ENCODE measurements at regions not wholly inside any gene's neighbourhood (a gene's known extent, or its start where the extent isn't known, plus 50 kb on each side); places are given as distances from the start of the nearest gene placed in this dataset.

DNA sequence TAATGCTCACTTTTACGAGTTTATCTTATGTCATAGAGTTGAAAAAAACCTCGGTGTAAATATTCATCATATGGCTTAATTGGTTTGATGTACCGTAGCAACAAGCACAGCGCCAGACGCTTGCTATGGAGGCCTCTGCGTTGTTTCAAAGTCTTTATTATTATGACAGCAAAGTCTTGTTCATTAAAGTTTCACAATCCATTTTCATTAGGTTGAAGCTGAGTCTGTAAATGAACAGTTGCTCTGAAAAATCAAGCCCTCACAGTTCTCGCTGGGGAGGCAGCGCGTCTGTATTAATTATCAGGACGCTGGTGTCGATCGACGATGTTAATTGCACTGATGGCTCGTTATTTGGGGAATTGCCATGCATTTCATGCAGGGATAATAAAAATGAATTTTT is 185.6 kb downstream of the INSC start:
- Mint-ChIP-seq H3K4me1 (no peaks in the 10 kb centered on the region), H3K36me3 (no peaks in the 10 kb centered on the region), H3K27ac (no peak overlapping the region), H3K27me3 (no peaks in the 10 kb centered on the region), H3K4me3 (no peak overlapping the region), H3K9me3 (no peaks in the 10 kb centered on the region)
- no peak for ATAC-seq (ENCODE audit: low read depth)
- POLR2A ChIA-PET, result no interaction called here
- no peak for DNase-seq

DNA sequence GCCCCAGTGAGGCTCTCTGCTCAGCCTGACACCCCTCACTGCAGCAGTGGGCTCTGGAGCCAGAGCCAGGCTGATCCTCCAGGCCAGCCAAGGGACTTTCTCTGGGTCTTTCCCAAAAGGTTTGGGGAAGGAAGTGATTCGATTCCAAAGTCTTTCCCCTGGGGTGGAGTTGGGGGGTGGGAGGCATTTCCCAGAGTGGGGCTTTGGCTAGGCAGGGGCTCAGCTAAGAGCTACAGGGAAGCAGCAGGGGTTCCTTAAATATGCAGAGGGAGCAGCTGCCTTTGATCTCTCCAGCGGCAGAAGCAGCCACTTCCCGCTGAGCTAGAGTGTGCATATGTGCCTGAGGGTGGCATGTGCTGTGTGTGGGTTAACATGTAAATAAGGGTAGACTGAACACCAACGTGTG is 192.9 kb downstream of the INSC start:
- DNase-seq, result no peak
- no peaks in the 10 kb centered on the region for H3K36me3 Mint-ChIP-seq

DNA sequence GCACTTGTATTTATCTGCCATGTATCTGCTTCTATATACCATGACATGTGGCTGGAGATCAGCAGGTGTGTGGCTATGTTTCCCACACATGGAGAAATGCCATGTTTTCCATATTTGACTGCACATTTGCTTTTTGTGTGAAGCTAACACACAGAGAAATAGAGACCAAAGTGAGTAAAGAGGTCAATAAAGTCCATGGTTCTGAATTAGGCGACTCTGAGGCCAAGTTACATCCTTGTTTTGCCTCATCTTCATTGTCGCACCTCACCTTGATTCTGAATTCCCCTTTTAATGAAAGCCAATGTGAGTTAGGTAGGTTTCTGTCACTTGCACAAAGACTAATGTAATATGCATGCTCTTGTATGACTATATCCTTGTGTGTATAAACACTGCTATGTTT is 194.1 kb downstream of the INSC start:
- ATAC-seq (ENCODE audit: low read depth) (no peak), DNase-seq (no peak)
- peaks cover 2% of the 10 kb centered on the region for H3K4me1 Mint-ChIP-seq
- POLR2A ChIA-PET, result no interaction called here
- H3K9me3 Mint-ChIP-seq, result no peaks in the 10 kb centered on the region
- H3K27ac Mint-ChIP-seq, result no peak overlapping the region
- no peak overlapping the region for H3K4me3 Mint-ChIP-seq
- H3K36me3 Mint-ChIP-seq, result no peaks in the 10 kb centered on the region
- peaks cover 3% of the 10 kb centered on the region for H3K27me3 Mint-ChIP-seq

More for the DNA sequence above, 192.9 kb downstream of the INSC start:
- Mint-ChIP-seq H3K4me3 (no peak overlapping the region), H3K27me3 (no peaks in the 10 kb centered on the region), H3K27ac (no peak overlapping the region), H3K4me1 (peaks cover 2% of the 10 kb centered on the region), H3K9me3 (no peaks in the 10 kb centered on the region)
- POLR2A ChIA-PET, result no interaction called here
- peak; percentile 70 for ATAC-seq (ENCODE audit: low read depth)

GRCh38 chr11:15309296-15309695 is 194.6 kb downstream of the INSC start:
- Mint-ChIP-seq H3K36me3 (no peaks in the 10 kb centered on the region), H3K4me3 (no peak overlapping the region), H3K4me1 (peaks cover 2% of the 10 kb centered on the region), H3K9me3 (no peaks in the 10 kb centered on the region), H3K27ac (no peak overlapping the region), H3K27me3 (peaks cover 3% of the 10 kb centered on the region)
- POLR2A ChIA-PET, result no interaction called here
- ATAC-seq (ENCODE audit: low read depth) (no peak), DNase-seq (no peak)

- H3K27ac Mint-ChIP-seq, result no peak overlapping the region
- no peak for DNase-seq
- H3K36me3 Mint-ChIP-seq, result no peaks in the 10 kb centered on the region
- no peak overlapping the region for H3K4me3 Mint-ChIP-seq
- POLR2A ChIA-PET, result no interaction called here
- H3K27me3 Mint-ChIP-seq, result peaks cover 3% of the 10 kb centered on the region
- ATAC-seq (ENCODE audit: low read depth), result no peak
- no peaks in the 10 kb centered on the region for H3K4me1 Mint-ChIP-seq
- no peaks in the 10 kb centered on the region for H3K9me3 Mint-ChIP-seq
These were observed 199.1 kb downstream of the INSC start for GRCh38 chr11:15313862-15314261.

- no peaks in the 10 kb centered on the region for H3K4me1 Mint-ChIP-seq
- no peak overlapping the region for H3K27ac Mint-ChIP-seq
- ATAC-seq (ENCODE audit: low read depth) (no peak), DNase-seq (no peak)
- no peaks in the 10 kb centered on the region for H3K9me3 Mint-ChIP-seq
- no peaks in the 10 kb centered on the region for H3K36me3 Mint-ChIP-seq
- peaks cover 3% of the 10 kb centered on the region for H3K27me3 Mint-ChIP-seq
- no peak overlapping the region for H3K4me3 Mint-ChIP-seq
- POLR2A ChIA-PET, result no interaction called here
These were observed 204.1 kb downstream of the INSC start for GRCh38 chr11:15318814-15319213.

DNA sequence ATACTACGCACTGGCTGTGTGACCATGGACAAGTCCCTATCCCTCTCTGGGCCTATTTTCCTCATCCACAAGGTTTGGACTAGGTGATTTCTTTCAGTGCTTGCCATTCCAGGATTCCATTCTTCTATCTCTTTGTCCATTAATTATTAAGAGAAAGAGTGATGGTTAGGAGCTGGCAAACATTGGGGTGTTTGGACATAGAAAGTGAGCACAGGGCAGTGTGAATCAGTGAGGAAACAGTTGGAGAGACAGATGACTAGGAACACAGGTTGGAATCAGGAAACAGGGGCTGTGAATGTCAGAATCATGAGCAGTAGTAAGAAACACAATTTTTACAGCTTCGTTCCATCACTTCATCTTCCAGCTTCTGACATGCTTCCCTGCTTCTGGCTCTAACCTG is 211.8 kb downstream of the INSC start:
- no peak overlapping the region for H3K4me3 Mint-ChIP-seq
- no peak overlapping the region for H3K27ac Mint-ChIP-seq
- H3K36me3 Mint-ChIP-seq, result no peaks in the 10 kb centered on the region
- no peaks in the 10 kb centered on the region for H3K9me3 Mint-ChIP-seq
- H3K4me1 Mint-ChIP-seq, result no peaks in the 10 kb centered on the region
- DNase-seq, result no peak
- H3K27me3 Mint-ChIP-seq, result peaks cover 3% of the 10 kb centered on the region
- POLR2A ChIA-PET, result no interaction called here
- no peak for ATAC-seq (ENCODE audit: low read depth)

DNA sequence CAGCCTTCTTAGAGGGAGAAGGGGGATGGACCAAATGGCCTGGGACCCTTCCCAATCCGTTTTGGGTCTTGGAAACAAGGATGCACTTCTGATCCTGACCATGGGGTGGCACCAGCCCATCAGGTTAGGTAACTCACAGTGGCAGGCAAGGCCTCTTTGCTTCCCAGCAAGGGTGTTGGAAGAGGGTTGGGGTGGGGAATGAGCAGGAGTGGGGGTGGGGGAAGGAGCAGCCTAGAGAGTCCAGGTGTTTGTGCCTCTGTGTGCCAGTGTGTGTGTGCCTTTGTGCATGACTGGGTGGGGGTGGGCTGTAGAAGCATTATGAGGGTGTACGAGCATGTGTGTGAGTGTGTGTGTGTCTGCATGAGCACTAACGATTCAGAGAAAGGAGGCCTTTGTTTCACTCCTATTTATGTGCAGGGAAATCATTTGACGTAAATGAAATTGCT is 213.1 kb downstream of the INSC start:
- H3K27ac Mint-ChIP-seq, result no peak overlapping the region

DNA sequence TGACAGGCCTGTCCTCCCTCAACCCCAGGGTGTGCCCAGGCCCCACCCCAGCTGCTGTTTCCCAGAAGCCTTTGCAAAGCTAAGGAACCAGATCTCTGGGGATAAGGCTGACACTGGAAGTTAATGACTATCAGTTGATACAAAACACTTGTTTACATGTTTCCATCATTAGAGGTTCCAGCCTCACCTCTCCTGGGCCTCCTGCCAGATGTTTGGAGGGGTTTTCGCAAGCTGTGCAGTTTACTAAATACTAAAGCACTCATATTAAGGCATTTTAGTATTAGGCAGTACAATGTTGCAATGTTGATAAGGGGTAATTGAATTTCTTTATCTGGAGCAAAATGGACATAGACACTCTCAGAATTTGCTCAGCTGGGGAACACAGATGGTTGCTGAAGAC is 218.7 kb downstream of the INSC start:
- Mint-ChIP-seq H3K36me3 (no peaks in the 10 kb centered on the region), H3K27ac (no peak overlapping the region), H3K4me3 (no peak overlapping the region), H3K27me3 (peaks cover 4% of the 10 kb centered on the region), H3K9me3 (no peaks in the 10 kb centered on the region), H3K4me1 (no peaks in the 10 kb centered on the region)
- ATAC-seq (ENCODE audit: low read depth) (no peak), DNase-seq (no peak)
- POLR2A ChIA-PET, result no interaction called here

More for the DNA sequence above, 213.1 kb downstream of the INSC start:
- peaks cover 1% of the 10 kb centered on the region for H3K27me3 Mint-ChIP-seq
- no peaks in the 10 kb centered on the region for H3K4me1 Mint-ChIP-seq
- no peaks in the 10 kb centered on the region for H3K36me3 Mint-ChIP-seq
- DNase-seq (no peak), ATAC-seq (ENCODE audit: low read depth) (no peak)
- POLR2A ChIA-PET, result no interaction called here
- no peaks in the 10 kb centered on the region for H3K9me3 Mint-ChIP-seq
- H3K4me3 Mint-ChIP-seq, result no peak overlapping the region

GRCh38 chr11:15334766-15335165 is 220.0 kb downstream of the INSC start:
- no peaks in the 10 kb centered on the region for H3K4me1 Mint-ChIP-seq
- H3K27me3 Mint-ChIP-seq, result peaks cover 4% of the 10 kb centered on the region
- H3K36me3 Mint-ChIP-seq, result no peaks in the 10 kb centered on the region
- H3K27ac Mint-ChIP-seq, result no peak overlapping the region
- POLR2A ChIA-PET, result no interaction called here
- no peak overlapping the region for H3K4me3 Mint-ChIP-seq
- ATAC-seq (ENCODE audit: low read depth) (no peak), DNase-seq (no peak)
- peaks cover 2% of the 10 kb centered on the region for H3K9me3 Mint-ChIP-seq

GRCh38 chr11:15336021-15336420 is 221.3 kb downstream of the INSC start:
- ATAC-seq (ENCODE audit: low read depth) (no peak), DNase-seq (no peak)
- Mint-ChIP-seq H3K9me3 (peaks cover 2% of the 10 kb centered on the region), H3K4me1 (no peaks in the 10 kb centered on the region), H3K4me3 (no peak overlapping the region), H3K27ac (no peak overlapping the region), H3K36me3 (no peaks in the 10 kb centered on the region), H3K27me3 (peaks cover 4% of the 10 kb centered on the region)
- POLR2A ChIA-PET, result no interaction called here

- Mint-ChIP-seq H3K27me3 (peaks cover 6% of the 10 kb centered on the region), H3K9me3 (peaks cover 2% of the 10 kb centered on the region), H3K4me1 (no peaks in the 10 kb centered on the region), H3K27ac (no peak overlapping the region), H3K4me3 (no peak overlapping the region), H3K36me3 (no peaks in the 10 kb centered on the region)
- DNase-seq (no peak), ATAC-seq (ENCODE audit: low read depth) (no peak)
- POLR2A ChIA-PET, result no interaction called here
These were observed 224.6 kb downstream of the INSC start for GRCh38 chr11:15339302-15339701.

- Mint-ChIP-seq H3K4me3 (no peak overlapping the region), H3K4me1 (no peaks in the 10 kb centered on the region), H3K27me3 (peaks cover 6% of the 10 kb centered on the region), H3K36me3 (no peaks in the 10 kb centered on the region), H3K27ac (no peak overlapping the region), H3K9me3 (peaks cover 2% of the 10 kb centered on the region)
- POLR2A ChIA-PET, result no interaction called here
- no peak for ATAC-seq (ENCODE audit: low read depth)
- DNase-seq, result no peak
These were observed 226.9 kb downstream of the INSC start for GRCh38 chr11:15341587-15341986.

GRCh38 chr11:15342163-15342562 is 227.4 kb downstream of the INSC start:
- peaks cover 2% of the 10 kb centered on the region for H3K9me3 Mint-ChIP-seq
- POLR2A ChIA-PET, result no interaction called here
- no peaks in the 10 kb centered on the region for H3K4me1 Mint-ChIP-seq

GRCh38 chr11:15346907-15347306 is 232.2 kb downstream of the INSC start:
- H3K27me3 Mint-ChIP-seq, result peaks cover 3% of the 10 kb centered on the region
- H3K4me1 Mint-ChIP-seq, result no peaks in the 10 kb centered on the region
- H3K9me3 Mint-ChIP-seq, result no peaks in the 10 kb centered on the region
- no peaks in the 10 kb centered on the region for H3K36me3 Mint-ChIP-seq
- no peak for DNase-seq
- H3K4me3 Mint-ChIP-seq, result no peak overlapping the region
- H3K27ac Mint-ChIP-seq, result no peak overlapping the region
- ATAC-seq (ENCODE audit: low read depth), result no peak
- POLR2A ChIA-PET, result no interaction called here

More at GRCh38 chr11:15342163-15342562, 227.4 kb downstream of the INSC start:
- no peak for DNase-seq
- H3K36me3 Mint-ChIP-seq, result no peaks in the 10 kb centered on the region
- H3K27ac Mint-ChIP-seq, result no peak overlapping the region
- no peak overlapping the region for H3K4me3 Mint-ChIP-seq
- H3K27me3 Mint-ChIP-seq, result peaks cover 6% of the 10 kb centered on the region
- ATAC-seq (ENCODE audit: low read depth), result no peak

All from activated naive CD8-positive, alpha-beta T cell treated with anti-CD3 and anti-CD28 coated beads, Interleukin-2, amount 10 ng/mL, durations not matched to agents 7 days and 5 days (primary cell).